GM18499 (cell line): ENCODE measurements at regions not wholly inside any gene's neighbourhood (a gene's known extent, or its start where the extent isn't known, plus 50 kb on each side); places are given as distances from the start of the nearest gene placed in this dataset.

ENCODE experiments used
- ATAC-seq: cut with Tn5 transposase; IDR thresholded peaks from one replicate; pipeline ENCODE4 v1.9.1; 2021; ENCODE audit warnings: moderate number of reproducible peaks; ENCODE audit not compliant: insufficient read depth, unreplicated experiment

DNA sequence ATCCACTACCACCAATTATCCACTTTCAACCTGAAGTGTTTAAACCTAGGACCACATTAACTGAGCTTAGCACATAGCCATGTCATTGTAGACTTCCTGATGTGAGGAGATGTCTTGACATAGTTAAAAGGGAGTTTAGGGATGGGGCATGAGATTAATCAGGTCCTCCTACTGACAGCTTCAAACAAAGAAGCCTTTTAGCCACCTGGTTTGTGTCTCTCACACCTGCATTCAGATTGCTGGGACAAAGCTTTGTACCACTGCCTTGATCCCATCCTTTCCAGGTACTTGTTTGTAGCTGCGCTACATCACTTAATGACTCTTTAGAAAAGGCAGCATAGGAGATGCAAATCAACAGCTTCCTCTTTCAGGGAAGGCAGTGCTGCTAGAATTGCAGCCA, 340.7 kb upstream of the DDHD1 start:
- ATAC-seq: no peak

DNA sequence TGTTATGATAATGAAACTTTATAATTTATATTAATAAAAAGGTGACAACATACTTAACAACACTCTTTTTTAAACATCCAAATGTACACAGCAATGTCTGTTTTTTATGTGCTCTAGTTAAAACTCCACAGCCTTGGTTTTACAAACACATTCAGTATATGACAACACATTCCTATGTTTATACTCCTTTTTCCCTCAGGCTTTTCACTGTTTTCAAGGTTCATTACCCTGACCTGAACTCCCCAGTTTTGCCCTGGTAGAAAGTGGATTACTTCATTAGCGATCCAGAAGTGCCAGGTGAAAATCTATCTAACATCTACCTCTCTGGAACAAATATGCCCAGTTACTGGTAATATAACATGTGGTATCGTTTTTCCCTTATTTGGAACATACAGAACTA, 340.2 kb upstream of the DDHD1 start:
- no peak for ATAC-seq

DNA sequence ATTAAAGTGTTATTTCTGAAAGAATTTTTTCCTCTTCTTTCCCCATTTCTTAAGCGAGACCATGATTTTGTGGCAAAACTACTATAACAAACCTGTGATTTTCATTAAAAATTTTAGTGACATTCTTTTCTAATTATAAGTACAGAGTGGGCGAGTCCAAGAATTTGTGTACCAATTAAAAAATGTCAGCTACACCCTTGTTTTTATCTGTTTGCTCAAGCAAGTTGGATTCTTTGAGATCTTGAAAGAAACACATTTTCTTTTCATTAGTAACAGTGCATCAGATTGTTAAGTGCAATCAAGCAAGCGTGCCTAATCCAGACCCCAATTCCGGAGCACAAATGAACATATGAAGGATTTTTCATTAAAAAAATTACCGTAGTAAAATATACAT, 338.8 kb upstream of the DDHD1 start:
- no peak for ATAC-seq

DNA sequence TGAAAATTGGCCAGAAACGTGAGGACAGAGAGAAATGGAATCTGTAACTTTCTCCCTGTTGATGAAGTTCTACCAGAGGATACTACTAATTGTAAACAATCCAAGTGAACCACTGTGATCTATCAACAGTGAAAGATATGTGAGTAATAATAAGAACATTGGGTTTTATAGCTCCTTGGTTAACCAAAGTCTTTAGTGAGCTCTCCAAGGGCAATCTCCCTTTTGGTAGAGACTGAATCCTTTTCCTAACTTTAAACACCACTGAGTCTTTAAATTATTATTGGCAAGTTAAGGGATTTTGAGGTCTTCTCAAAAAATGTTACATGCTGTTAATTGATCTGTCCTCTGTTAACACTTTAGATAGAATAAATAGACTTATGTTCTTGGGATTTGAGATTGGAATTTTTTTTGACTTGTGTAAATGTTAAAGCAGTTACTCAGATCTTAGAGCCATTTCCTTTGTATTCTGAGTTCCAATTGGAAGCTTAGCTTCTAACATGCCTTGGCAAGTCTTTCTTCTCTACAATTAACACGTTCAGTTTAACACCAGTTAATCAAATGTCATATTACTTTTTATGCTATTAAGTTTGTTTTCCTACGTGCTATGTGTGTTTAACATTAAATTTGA, 338.2 kb upstream of the DDHD1 start:
- no peak for ATAC-seq

DNA sequence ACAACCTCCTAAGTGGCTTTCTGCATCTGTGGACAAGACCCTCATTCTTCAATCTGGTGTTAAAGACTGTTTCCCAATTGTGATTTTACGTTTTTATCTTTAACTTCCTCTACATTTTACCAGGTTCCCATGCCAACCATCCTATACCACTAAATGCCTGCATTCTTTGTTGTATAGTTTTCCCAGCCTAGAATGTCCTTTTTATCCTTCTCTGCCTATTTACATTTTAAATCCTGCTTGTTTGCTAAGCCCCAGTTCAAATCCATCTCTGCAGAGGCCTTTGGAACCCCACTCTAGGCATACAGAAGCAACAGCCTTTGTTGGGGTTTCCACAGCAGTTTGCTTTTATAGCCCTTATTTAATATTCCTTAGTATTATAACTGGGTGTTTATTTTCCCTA, 325.1 kb upstream of the DDHD1 start:
- no peak for ATAC-seq

DNA sequence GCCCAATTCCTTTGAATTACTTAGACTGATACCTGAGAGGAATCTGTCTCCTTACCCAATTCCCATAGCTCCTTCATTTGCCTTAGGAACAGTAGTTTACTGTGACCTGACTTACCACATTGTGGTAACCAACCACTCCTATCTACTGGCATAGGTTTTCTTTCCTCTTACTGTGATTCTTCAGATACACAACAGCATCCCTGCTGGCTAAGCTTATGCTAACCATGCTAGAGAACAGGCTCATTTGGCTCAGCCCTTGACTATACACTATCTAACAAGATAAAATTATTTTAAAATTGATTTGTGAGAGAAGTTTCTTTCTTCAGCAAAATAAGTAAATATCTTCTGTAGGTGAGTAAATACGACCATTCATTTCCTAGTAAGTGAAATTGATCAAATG, 320.4 kb upstream of the DDHD1 start:
- ATAC-seq: no peak

DNA sequence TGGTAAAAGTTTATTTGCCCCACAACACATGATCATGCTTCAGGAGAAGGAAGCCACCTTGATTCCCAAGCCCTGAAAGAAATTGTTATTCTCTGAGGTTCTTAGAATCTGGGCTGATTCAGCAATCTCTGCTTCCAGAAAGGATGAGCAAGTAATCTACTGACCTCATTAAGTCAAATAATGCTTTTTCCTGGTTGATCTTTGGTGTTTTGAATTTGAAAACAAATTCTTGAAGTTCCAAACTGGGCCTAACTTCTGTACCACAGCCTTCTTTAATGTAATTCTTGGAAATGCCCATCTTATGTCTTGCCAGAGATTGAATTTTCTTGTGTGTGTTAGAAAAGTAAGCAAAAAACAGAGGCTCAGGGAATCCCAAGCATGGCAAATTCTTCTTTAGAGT, 319.2 kb upstream of the DDHD1 start:
- no peak for ATAC-seq

DNA sequence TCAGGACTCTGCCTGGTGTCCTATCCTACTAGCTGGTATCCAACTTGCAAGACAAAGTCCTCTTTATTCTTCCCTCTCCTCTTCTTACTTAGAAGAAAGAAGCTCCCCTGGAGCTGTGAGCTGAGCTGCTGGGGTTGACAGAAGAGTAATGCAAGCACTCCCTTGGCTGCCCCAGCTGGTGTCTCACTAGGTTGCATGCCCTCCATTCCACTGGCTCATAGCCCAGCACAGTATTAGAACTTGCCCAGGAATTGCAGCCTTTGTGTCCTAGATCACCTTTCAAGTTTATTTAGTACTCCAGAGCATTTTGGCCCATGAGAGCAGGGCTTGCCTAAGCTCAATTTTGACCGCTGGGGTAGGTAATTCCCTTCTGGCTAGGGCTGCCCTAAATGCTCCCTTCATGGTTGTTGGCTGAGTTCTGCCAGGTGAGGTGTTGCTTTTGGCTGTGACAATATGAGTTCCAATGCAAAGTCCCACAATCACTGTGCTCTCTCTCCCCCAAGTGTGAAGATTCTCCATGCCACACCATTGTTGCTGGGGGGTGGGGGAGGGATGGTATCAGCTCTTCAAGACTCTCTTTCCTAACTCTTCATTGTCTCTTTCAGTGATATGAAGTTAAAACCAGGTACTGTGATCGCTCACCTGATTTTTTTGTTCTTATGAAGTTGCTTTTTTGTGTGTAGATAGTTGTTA, 317.4 kb upstream of the DDHD1 start:
- ATAC-seq: no peak

DNA sequence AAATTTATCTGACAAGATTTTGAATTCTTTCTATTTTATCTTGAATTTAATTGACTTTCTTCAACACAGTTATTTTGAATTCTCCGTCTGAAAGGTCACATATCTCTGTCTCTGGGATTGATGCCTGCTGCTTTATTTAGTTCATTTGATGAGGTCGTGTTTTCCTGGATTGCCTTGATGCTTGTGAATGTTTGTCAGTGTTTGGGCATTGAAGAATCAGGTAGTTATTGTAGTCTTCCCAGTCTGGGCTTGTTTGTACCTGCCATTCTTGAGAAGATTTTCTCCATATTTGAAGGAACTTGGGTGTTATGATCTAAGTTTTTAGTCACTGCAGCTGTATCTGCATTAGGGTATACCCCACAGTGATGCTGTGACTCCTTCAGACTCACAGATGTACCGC, 315.8 kb upstream of the DDHD1 start:
- no peak for ATAC-seq

DNA sequence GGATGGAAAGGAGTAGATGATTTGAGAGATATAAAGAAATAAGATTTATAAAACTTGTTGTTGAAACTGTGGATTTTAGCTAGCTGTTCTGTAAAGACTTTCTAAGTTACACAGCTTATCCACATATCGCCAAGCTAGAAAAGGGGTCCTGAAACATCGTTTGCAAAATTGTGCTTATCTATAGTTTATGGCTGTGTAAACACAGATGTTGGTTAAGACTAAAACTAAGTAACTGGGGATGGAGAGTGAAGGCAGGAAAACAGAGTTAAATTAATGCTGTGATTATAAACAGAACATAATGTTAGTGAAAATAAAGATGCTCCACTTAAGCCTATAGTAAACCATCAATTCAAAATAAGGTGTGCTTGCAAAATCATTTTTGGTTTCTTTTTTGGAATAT, 311.3 kb upstream of the DDHD1 start:
- ATAC-seq: no peak

DNA sequence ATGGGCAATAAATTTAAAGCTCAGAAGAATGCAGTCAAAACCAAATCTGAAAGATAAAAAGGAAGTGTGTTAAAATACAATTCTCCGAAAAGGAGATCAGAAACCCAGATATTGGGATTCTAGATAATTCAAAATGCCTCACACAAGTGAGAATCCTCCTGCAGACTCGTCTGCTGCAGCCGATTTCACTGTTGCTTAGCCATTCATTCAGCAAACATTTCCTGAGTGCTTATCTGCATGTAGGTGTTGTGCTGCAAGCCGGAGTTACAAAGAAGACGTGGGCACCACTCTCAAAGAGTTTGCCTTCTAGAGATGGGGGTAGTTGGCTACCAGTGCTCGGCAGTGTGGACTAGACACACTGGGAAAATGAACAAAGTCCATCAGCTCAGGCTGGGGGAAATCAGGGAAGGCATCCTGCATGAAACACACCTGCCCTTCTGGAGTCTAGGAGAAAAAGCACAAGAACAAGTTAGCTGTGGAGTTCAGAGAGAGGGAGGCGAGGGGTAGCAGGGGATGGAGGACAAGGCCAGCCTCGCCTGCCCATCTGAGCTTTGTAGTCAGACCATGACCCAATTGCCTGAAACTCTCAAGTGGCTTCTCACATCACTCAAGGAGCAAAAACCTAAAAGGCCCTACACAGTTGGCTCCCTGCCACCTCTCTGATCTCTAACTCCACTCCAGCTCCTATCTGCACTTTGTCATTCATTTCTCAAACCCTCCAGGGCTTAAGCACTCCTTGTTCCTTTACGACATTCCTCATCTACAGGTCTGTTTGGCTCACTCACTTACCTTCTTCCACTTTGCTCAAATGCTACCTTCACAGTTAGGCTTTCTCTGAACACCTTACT, 310.0 kb upstream of the DDHD1 start:
- ATAC-seq: no peak

DNA sequence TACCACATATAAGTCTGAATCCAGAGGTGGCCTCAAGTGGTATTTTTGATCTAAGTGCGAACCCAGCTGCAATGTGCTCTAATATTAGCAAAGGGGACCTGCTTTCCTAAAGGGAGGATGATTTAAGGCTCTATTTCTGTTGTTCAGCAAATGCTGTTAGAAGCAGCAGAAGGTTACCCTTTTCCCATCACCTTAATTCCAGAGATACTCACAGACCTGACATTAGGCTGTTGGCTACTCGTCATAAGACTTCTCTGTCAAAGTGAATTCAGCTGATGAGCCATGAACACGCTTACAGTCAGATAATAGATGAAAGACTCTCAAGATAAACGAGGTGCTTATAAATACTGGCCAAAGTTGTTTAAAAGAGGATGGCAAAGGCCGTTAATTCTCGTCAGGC, 308.7 kb upstream of the DDHD1 start:
- no peak for ATAC-seq

DNA sequence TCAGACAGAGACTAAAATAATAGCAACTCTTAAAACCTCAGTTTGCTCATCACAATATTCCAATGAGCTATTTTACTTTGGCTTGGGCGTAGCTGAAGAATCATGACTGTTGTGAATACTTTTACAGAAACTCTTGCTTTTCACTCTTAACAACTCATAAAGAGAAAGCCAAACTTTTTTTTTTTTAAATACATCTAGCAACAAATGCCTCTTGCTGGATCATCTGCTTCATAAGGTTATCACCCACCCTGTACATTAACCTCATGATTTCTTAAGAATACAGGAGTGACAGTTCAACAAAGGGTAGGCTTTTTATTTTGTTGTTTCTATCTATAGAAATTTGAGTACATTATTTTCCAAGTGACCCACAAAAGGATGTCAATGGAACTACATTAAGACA, 307.4 kb upstream of the DDHD1 start:
- ATAC-seq: no peak

DNA sequence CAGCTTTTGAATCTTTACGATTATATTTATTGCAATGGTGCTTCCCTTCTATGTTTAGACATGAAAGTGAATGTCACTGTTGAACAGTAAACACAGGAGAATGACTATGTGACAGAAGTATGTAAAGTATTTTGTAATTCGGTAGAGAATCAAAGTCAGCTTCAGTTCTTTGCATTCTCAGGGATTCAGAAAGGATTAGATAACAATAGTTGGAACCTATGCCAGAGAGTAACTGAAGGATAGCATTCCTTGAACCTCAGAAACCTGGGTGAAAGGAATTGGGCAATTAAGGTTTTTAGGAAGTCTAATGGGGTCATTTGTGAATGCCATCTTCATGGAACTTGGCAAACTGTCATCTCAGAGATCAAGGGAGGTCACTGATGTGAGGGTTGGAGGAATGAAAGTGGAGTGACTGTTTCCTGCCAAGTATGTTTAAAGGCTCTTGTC, 305.3 kb upstream of the DDHD1 start:
- ATAC-seq: no peak

DNA sequence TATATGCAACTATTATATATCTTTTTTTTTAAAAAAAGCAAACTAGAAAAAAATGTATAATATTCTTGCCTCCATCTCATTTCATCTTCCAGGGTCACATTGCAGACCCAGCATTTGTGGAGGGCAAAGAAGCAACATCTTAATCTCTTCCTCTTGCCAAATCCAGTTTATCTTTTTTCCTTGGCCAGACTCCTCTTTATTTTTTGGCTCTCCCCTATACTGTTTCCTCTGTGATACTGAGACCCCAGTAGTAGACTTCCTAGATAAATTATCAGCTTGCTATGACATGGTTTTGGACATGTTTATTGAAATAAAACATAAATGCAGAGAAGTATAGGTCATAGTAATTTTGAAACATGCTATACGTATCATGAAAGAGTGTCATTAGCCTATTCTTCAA, 303.8 kb upstream of the DDHD1 start:
- no peak for ATAC-seq

DNA sequence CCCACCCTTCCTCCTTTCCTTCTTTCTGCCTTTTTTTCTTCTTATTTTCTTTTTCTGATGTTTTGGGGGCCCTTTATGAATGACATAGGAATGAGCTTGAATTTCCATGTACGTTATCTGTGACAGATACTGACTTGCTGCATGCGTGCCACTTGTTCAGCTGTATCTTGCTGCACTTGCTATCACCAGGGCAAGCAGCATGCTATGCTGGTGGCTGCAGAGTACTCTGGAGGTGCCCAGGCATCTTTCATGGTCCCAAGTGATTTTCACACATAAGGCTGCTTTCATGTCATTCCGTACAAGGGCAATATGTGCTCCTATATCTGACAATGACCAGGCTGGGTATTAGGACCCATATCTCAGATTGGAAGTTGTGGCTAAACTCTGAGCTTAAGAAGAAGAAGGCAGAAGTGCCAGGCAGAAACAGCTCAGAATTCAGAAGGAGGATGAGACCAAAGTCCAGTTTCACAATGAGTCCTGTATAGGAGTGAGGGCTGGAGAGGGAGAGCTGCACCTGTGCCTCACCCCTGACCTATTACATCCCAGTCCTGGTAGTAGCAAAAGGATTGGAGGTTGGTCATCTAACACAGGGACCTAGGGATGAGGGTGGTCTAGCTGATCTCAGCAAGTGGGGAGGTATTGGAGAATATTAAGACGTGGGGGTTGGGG, 299.0 kb upstream of the DDHD1 start:
- ATAC-seq: no peak

DNA sequence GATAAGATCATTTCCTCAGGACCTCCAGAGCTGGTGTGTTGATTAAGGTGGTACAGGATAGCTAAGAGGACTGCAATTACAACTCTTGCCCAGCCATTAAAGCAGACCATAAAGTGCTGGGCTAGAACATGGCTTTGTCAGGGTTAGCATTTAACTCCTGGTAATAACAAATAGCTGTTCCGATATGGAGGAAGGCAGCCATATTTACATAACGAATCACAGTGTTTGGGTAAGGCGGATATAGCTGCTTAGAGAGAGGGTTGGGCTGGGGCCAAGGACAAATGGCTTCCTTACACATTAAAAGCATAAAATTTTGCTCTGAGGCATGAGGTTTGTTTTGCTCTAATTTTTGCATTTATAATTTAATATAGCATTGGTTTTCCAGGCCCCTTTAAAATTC, 297.7 kb upstream of the DDHD1 start:
- no peak for ATAC-seq

DNA sequence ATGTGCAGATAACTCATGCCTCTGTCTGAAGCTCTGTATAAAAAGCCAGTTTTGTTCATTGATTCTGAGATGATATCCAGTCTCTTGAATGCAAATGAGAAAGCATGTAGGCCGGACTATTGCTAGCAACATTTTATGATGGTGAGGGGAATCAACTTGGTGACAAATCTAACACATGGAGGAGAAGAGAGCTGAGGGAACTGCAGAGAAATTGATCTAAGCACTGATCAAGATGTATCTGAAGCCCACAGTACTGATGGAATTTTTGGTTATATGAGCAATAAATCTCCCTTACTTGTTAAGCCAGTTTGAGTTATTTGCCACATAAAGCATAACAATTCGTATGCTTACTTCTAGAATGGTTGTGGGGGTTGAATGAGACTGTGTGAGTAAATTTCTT, 295.6 kb upstream of the DDHD1 start:
- no peak for ATAC-seq

DNA sequence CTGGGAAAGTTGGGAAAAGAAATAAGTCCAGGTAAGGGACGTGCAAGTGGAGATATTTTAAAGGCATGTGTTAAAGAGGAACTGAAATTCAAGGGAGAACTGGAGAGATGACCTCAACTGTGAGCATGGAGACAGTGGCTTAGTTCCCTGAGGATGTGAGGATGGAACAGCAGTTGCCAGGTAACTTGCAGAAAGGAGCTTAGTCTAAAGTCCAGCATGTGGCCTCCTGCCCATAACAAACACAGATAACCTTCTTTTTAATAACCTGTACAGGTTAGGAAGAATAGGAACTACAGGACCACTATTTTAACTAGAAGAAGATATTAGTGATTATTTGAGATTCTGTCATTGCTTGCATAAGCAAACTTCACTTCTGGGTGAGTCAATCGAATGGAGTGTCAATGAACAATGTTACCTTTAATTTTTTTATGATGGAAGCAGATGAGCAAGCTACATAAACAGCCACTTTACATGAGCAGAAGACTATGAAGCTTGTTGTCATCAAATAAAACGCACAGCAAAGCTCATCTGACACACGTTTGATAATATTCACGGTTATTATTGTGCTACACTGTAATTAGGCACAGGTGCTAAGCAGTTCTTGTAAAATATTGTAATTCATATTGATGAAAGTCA, 291.7 kb upstream of the DDHD1 start:
- no peak for ATAC-seq

DNA sequence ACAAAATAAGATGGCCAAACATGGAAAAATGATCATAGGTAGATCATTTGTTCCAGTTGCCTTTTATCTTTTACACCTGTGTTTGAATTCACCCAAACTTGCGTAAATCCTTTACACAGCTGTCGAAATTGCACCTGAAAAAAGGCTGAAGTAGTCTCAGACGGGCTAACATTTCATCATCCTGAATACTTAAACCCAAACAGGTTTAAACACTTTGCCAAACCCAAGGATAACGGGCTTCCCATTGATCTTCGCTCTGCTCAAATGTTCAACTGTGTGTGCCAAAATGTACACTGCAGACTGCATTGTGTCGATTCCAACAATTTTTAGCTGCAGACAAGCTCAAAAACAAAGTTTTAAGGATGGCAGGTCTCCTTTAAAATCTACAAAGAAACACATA, 288.7 kb upstream of the DDHD1 start:
- no peak for ATAC-seq

DNA sequence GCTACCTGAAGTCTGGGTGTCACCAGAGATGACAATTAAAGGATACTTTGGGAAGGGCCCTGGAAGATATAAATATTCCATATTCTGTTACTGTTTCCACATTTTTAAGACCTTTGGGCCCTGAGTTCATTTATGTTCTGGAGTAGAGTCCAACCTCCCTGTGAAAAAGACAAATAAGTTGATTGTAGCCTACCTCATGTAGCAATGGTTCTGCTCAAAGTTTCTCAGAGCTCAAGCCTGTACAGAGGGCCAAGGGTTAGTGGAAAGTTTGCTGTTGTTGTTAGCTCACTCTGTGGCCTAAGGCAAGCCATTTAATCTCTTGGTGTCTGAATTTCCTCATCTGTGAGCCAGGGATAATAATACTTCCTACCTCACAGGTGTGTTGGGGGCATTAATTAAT, 284.7 kb upstream of the DDHD1 start:
- ATAC-seq: no peak
